IMR-90 (cell line): ENCODE measurements at regions not wholly inside any gene's neighbourhood (a gene's known extent, or its start where the extent isn't known, plus 50 kb on each side); places are given as distances from the start of the nearest gene placed in this dataset.

ENCODE experiments used
- ATAC-seq: fragments of 200-7000 bp; cut with Tn5 transposase; 2 replicates; pipeline ENCODE4 v1.9.1; 2020; ENCODE audit warnings: low read depth, mild to moderate bottlenecking, moderate library complexity
- BruUV-seq: library from RNA; stranded (reverse); fragments of 400-500 nt; replicated peaks from 2 replicates; lab custom pipeline; 2021; lab: Mats Ljungman, UMichigan
- CTCF ChIA-PET: fragments of 300-600 bp; formaldehyde crosslinking; extraction: SDS; loops from one replicate; lab custom pipeline; 2021; ENCODE audit warnings: antibody characterized with exemption; lab: Yijun Ruan, JAX
- POLR2A ChIA-PET: fragments of 300-600 bp; sonication (Branson Sonifier 250); formaldehyde crosslinking; loops from one replicate; lab custom pipeline; 2022; ENCODE audit warnings: antibody characterized with exemption; ENCODE audit not compliant: unreplicated experiment; lab: Charles Lee
- DNase-seq: peaks from one replicate; pipeline ENCODE4 v3.0.0; 2013
- H2AFZ ChIP-seq: replicated peaks from 2 replicates; pipeline ENCODE3; 2013; ENCODE audit warnings: low read length, mild to moderate bottlenecking; ENCODE audit not compliant: poor library complexity
- H2AK5ac ChIP-seq: 2 replicates; pipeline ENCODE4 v1.6.1; 2013; ENCODE audit warnings: low read depth, low read length, inconsistent platforms
- H2AK9ac ChIP-seq: replicated peaks from 2 replicates; pipeline ENCODE3; 2013; ENCODE audit warnings: mild to moderate bottlenecking, low read depth, low read length, moderate library complexity; ENCODE audit not compliant: poor library complexity
- H2BK120ac ChIP-seq: 2 replicates; pipeline ENCODE4 v1.6.1; 2013; ENCODE audit warnings: low read depth, low read length, inconsistent platforms
- H2BK15ac ChIP-seq: 3 replicates; pipeline ENCODE4 v1.6.1; 2013; ENCODE audit warnings: low read depth, low read length, inconsistent platforms
- H2BK20ac ChIP-seq: 2 replicates; pipeline ENCODE4 v1.6.1; 2013; ENCODE audit warnings: low read depth, mild to moderate bottlenecking, inconsistent platforms, low read length, moderate library complexity
- H2BK5ac ChIP-seq: 2 replicates; pipeline ENCODE4 v1.6.1; 2013; ENCODE audit warnings: mild to moderate bottlenecking, low read depth, low read length, inconsistent platforms; ENCODE audit not compliant: poor library complexity, severe bottlenecking
- H3K14ac ChIP-seq: replicated peaks from 2 replicates; pipeline ENCODE4 v1.6.1; 2013; ENCODE audit warnings: low read depth, low read length, inconsistent platforms
- H3K18ac ChIP-seq: 2 replicates; pipeline ENCODE4 v1.6.1; 2013; ENCODE audit warnings: low read depth, low read length, control low read depth
- H3K23ac ChIP-seq: 2 replicates; pipeline ENCODE4 v1.6.1; 2013; ENCODE audit warnings: low read depth, low read length, inconsistent platforms
- H3K27ac ChIP-seq: 2 replicates; pipeline ENCODE4 v1.5.1; 2013; ENCODE audit warnings: mild to moderate bottlenecking, control low read depth, low read length; ENCODE audit not compliant: insufficient read depth
- H3K27me3 ChIP-seq: 2 replicates; pipeline ENCODE4 v1.6.1; 2013; ENCODE audit warnings: low read length; ENCODE audit not compliant: control insufficient read depth, insufficient read depth
- H3K36me3 ChIP-seq: 2 replicates; pipeline ENCODE4 v1.6.1; 2013; ENCODE audit warnings: low read length, mixed read lengths; ENCODE audit not compliant: control insufficient read depth, insufficient read depth
- H3K4ac ChIP-seq: 2 replicates; pipeline ENCODE4 v1.6.1; 2013; ENCODE audit warnings: low read depth, low read length, inconsistent platforms
- H3K4me1 ChIP-seq: 2 replicates; pipeline ENCODE4 v1.6.1; 2013; ENCODE audit warnings: low read length, mixed read lengths; ENCODE audit not compliant: control insufficient read depth, insufficient read depth
- H3K4me2 ChIP-seq: 2 replicates; pipeline ENCODE4 v1.6.1; 2013; ENCODE audit warnings: low read depth, mild to moderate bottlenecking, control low read depth, low read length, moderate library complexity
- H3K4me3 ChIP-seq: 2 replicates; pipeline ENCODE4 v1.5.1; 2013; ENCODE audit warnings: low read depth, mild to moderate bottlenecking, control low read depth, low read length, moderate library complexity; ENCODE audit not compliant: insufficient read depth
- H3K56ac ChIP-seq: 2 replicates; pipeline ENCODE4 v1.6.1; 2013; ENCODE audit warnings: low read length, inconsistent platforms; ENCODE audit not compliant: insufficient read depth; ENCODE audit errors: extremely low read depth
- H3K79me1 ChIP-seq, 2 experiments: 2 replicates each; pipeline ENCODE4 v1.6.1; 2013; ENCODE audit warnings: low read length in 2 of 2, inconsistent platforms in 1 of 2, low read depth in 1 of 2
- H3K9ac ChIP-seq: 2 replicates; pipeline ENCODE4 v1.6.1; 2013; ENCODE audit warnings: low read depth, low read length, control low read depth
- H3K9me1 ChIP-seq: 2 replicates; pipeline ENCODE4 v1.6.1; 2013; ENCODE audit warnings: low read length, inconsistent platforms; ENCODE audit not compliant: insufficient read depth
- H3K9me3 ChIP-seq: 2 replicates; pipeline ENCODE4 v1.6.1; 2013; ENCODE audit warnings: low read length; ENCODE audit not compliant: control insufficient read depth, insufficient read depth
- H4K20me1 ChIP-seq: 2 replicates; pipeline ENCODE4 v1.6.1; 2013; ENCODE audit warnings: low read length, inconsistent platforms; ENCODE audit not compliant: insufficient read depth
- H4K5ac ChIP-seq: 2 replicates; pipeline ENCODE4 v1.6.1; 2013; ENCODE audit warnings: mild to moderate bottlenecking, low read depth, low read length, control low read depth
- H4K8ac ChIP-seq, 2 experiments: 2 replicates each; pipeline ENCODE4 v1.6.1; 2013; ENCODE audit warnings: low read depth in 2 of 2, low read length in 2 of 2, control low read depth in 1 of 2, inconsistent platforms in 1 of 2
- H4K91ac ChIP-seq: 2 replicates; pipeline ENCODE4 v1.6.1; 2013; ENCODE audit warnings: low read depth, low read length, inconsistent platforms; ENCODE audit not compliant: insufficient read depth
- FOS ChIP-seq: fragments of 150-350 bp; IDR thresholded peaks from 2 replicates; pipeline ENCODE4 v1.6.1; 2016; ENCODE audit warnings: low read depth, low read length
- NFE2L2 ChIP-seq: fragments of 150-350 bp; IDR thresholded peaks from 2 replicates; pipeline ENCODE4 v1.6.1; 2016; ENCODE audit warnings: low read depth, mild to moderate bottlenecking, low read length
- RAD21 ChIP-seq: IDR thresholded peaks from 2 replicates; pipeline ENCODE4 v1.6.1; 2012; ENCODE audit warnings: low read length, improper control_type of control experiment
- SMC3 ChIP-seq: fragments of 150-350 bp; IDR thresholded peaks from 2 replicates; pipeline ENCODE4 v1.6.1; 2016; ENCODE audit warnings: low read depth, mild to moderate bottlenecking, antibody characterized with exemption, low read length, moderate library complexity
- WGBS, 2 experiments: methylation state at CpG; one replicate each; pipeline versions ENCODE4 v1.1.5 to v1.1.7; 2013; ENCODE audit warnings: missing lambda C conversion rate in 2 of 2; ENCODE audit not compliant: insufficient read length in 1 of 2; ENCODE audit errors: extremely low coverage in 2 of 2; 5-methylcytosine and 5-hydroxymethylcytosine counted together
- dilution Hi-C: fragments of 300-500 bp; cut with HindIII; formaldehyde crosslinking; loops from one replicate; pipeline ENCODE4 v1.14.3; 2018; ENCODE audit warnings: low sequenced_read_pairs; ENCODE audit not compliant: unreplicated experiment
- in situ Hi-C: fragments of 300-500 bp; cut with MboI; formaldehyde crosslinking; loops from 3 replicates; pipeline ENCODE4 v1.14.3; 2019; ENCODE audit warnings: low sequenced_read_pairs, inconsistent platforms, mixed read lengths
- intact Hi-C: fragments of 100-400 bp; cut with micrococcal nuclease; formaldehyde crosslinking; loops from 2 replicates; pipeline ENCODE4 v1.10.0; 2022
- TF ChIP-seq, protein P1 (sequence below): fragments of 150-350 bp; IDR thresholded peaks from 2 replicates; pipeline ENCODE4 v1.6.1; 2017; ENCODE audit warnings: mild to moderate bottlenecking, antibody characterized with exemption, low read length, low read depth
- TF ChIP-seq, protein P2 (sequence below): conservative IDR thresholded peaks from 2 replicates; pipeline ENCODE4 v1.5.1; 2012; ENCODE audit warnings: mild to moderate bottlenecking, low read depth, low read length, improper control_type of control experiment
- TF ChIP-seq, protein P3 (sequence below): fragments of 150-350 bp; IDR thresholded peaks from 2 replicates; pipeline ENCODE4 v1.6.1; 2016; ENCODE audit warnings: low read depth, mild to moderate bottlenecking, low read length, moderate library complexity, borderline replicate concordance

DNA sequence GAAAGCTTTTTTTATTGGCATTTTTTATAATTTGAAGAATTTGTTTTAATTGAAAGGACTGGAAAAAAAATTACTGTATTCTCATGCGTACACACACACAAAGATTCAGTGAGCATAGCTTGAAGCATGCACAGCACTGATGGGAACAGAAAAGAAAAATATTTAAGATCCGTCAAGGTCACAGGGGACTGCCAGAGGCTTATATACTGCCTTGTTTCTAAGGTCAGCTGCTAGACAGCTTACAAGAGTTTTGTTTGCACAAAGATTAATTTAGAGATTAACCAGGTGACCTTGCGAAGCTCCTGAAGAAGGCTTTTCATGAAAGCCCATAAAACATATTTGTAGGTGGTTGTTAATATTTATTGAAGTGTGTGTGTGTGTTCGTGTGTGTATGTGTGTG, 396.3 kb downstream of the TRIB2 start:
- BruUV-seq, result no TSS peak
- no peak overlapping the region for H3K4me2 ChIP-seq
- H2BK15ac ChIP-seq, result no peak overlapping the region
- no peak overlapping the region for H2BK20ac ChIP-seq
- no peak overlapping the region for H3K56ac ChIP-seq
- H4K20me1 ChIP-seq, result no peaks in the 10 kb centered on the region
- no peak overlapping the region for H3K4ac ChIP-seq
- no peaks in the 10 kb centered on the region for H3K36me3 ChIP-seq
- no peak overlapping the region for H3K9ac ChIP-seq
- no peak overlapping the region for H2BK120ac ChIP-seq
- no peak overlapping the region for H2AK9ac ChIP-seq
- H3K14ac ChIP-seq, result no peak overlapping the region
- H3K4me1 ChIP-seq, result no peaks in the 10 kb centered on the region
- H2AFZ ChIP-seq, result no peak overlapping the region
- no CpG with 5 or more reads among the region's 4 CpGs for WGBS, 2 experiments
- no peak overlapping the region for H4K8ac ChIP-seq
- H3K9me1 ChIP-seq, result no peaks in the 10 kb centered on the region
- no peak overlapping the region for H3K27ac ChIP-seq
- ChIA-PET POLR2A (no interaction called here), CTCF (interaction anchor here (0.7 kb wide), 1 partner anchor 18 kb away, joined by 3 read pairs; no protein-coding TSS in a partner anchor)
- no peaks in the 10 kb centered on the region for H3K27me3 ChIP-seq
- DNase-seq, result no peak
- H3K18ac ChIP-seq, result no peak overlapping the region
- no peak overlapping the region for H3K23ac ChIP-seq
- intact Hi-C loops (no loop called here), dilution Hi-C loops (no loop called here), in situ Hi-C loops (no loop called here)
- H3K79me1 ChIP-seq, result no peaks in the 10 kb centered on the region
- TF ChIP-seq FOS, result no peak
- TF ChIP-seq, protein P1, sequence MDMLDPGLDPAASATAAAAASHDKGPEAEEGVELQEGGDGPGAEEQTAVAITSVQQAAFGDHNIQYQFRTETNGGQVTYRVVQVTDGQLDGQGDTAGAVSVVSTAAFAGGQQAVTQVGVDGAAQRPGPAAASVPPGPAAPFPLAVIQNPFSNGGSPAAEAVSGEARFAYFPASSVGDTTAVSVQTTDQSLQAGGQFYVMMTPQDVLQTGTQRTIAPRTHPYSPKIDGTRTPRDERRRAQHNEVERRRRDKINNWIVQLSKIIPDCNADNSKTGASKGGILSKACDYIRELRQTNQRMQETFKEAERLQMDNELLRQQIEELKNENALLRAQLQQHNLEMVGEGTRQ, result no peak
- TF ChIP-seq, protein P2, sequence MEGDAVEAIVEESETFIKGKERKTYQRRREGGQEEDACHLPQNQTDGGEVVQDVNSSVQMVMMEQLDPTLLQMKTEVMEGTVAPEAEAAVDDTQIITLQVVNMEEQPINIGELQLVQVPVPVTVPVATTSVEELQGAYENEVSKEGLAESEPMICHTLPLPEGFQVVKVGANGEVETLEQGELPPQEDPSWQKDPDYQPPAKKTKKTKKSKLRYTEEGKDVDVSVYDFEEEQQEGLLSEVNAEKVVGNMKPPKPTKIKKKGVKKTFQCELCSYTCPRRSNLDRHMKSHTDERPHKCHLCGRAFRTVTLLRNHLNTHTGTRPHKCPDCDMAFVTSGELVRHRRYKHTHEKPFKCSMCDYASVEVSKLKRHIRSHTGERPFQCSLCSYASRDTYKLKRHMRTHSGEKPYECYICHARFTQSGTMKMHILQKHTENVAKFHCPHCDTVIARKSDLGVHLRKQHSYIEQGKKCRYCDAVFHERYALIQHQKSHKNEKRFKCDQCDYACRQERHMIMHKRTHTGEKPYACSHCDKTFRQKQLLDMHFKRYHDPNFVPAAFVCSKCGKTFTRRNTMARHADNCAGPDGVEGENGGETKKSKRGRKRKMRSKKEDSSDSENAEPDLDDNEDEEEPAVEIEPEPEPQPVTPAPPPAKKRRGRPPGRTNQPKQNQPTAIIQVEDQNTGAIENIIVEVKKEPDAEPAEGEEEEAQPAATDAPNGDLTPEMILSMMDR, result no peak
- no peak for TF ChIP-seq RAD21
- TF ChIP-seq, protein P3, sequence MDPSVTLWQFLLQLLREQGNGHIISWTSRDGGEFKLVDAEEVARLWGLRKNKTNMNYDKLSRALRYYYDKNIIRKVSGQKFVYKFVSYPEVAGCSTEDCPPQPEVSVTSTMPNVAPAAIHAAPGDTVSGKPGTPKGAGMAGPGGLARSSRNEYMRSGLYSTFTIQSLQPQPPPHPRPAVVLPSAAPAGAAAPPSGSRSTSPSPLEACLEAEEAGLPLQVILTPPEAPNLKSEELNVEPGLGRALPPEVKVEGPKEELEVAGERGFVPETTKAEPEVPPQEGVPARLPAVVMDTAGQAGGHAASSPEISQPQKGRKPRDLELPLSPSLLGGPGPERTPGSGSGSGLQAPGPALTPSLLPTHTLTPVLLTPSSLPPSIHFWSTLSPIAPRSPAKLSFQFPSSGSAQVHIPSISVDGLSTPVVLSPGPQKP, result no peak
- no peak for TF ChIP-seq NFE2L2
- TF ChIP-seq SMC3, result no peak
- H2BK5ac ChIP-seq, result no peak overlapping the region
- ATAC-seq, result no peak
- H3K4me3 ChIP-seq, result no peak overlapping the region
- H4K91ac ChIP-seq, result no peak overlapping the region
- H3K9me3 ChIP-seq, result no peaks in the 10 kb centered on the region
- H4K5ac ChIP-seq, result no peak overlapping the region
- H2AK5ac ChIP-seq, result no peak overlapping the region
